MCF 10A (cell line): ENCODE measurements at regions not wholly inside any gene's neighbourhood (a gene's known extent, or its start where the extent isn't known, plus 50 kb on each side); places are given as distances from the start of the nearest gene placed in this dataset.
A peak's percentile ranks its signal among the peaks of the same experiment; 100 is the strongest.

Experiments
- BruUV-seq: library from RNA; stranded (reverse); fragments of 400-500 nt; replicated peaks from 2 replicates; lab custom pipeline; 2021; lab: Mats Ljungman, UMichigan
- CTCF ChIA-PET: fragments of 300-600 bp; sonication (Branson Sonifier 250); formaldehyde crosslinking; extraction: SDS; loops from one replicate; lab custom pipeline; 2021; ENCODE audit warnings: antibody characterized with exemption, inconsistent platforms; lab: Yijun Ruan, JAX
- POLR2A ChIA-PET: fragments of 300-600, 350-650 bp; sonication (Branson Sonifier 250); formaldehyde crosslinking; extraction: SDS; loops from one replicate; lab custom pipeline; 2020; ENCODE audit warnings: antibody characterized with exemption, inconsistent platforms; lab: Yijun Ruan, JAX
- DNase-seq: peaks from one replicate; pipeline ENCODE4 v3.0.0-alpha.2; 2018; ENCODE audit not compliant: unreplicated experiment
- H3K27ac Mint-ChIP-seq: one replicate; pipeline ENCODE4 v1.8.0; 2022; ENCODE audit warnings: mild to moderate bottlenecking, low read depth, mixed read lengths; ENCODE audit not compliant: unreplicated experiment
- H3K27me3 Mint-ChIP-seq: one replicate; pipeline ENCODE4 v1.8.0; 2022; ENCODE audit warnings: mixed read lengths; ENCODE audit not compliant: insufficient read depth, unreplicated experiment
- H3K36me3 Mint-ChIP-seq: one replicate; pipeline ENCODE4 v1.8.0; 2022; ENCODE audit warnings: mild to moderate bottlenecking, moderate library complexity, mixed read lengths; ENCODE audit not compliant: insufficient read depth, unreplicated experiment
- H3K4me1 Mint-ChIP-seq: one replicate; pipeline ENCODE4 v1.8.0; 2022; ENCODE audit warnings: mixed read lengths; ENCODE audit not compliant: insufficient read depth, unreplicated experiment
- H3K4me3 Mint-ChIP-seq: one replicate; pipeline ENCODE4 v1.8.0; 2022; ENCODE audit warnings: mild to moderate bottlenecking, moderate library complexity, mixed read lengths; ENCODE audit not compliant: unreplicated experiment
- H3K9me3 Mint-ChIP-seq: one replicate; pipeline ENCODE4 v1.8.0; 2022; ENCODE audit warnings: mixed read lengths; ENCODE audit not compliant: unreplicated experiment
- CTCF ChIP-seq: fragments of 200-600 bp; IDR thresholded peaks from one replicate; pipeline ENCODE4 v1.8.0; 2022; ENCODE audit warnings: antibody characterized with exemption, mild to moderate bottlenecking; ENCODE audit not compliant: unreplicated experiment
- intact Hi-C: fragments of 100-400 bp; cut with micrococcal nuclease; formaldehyde crosslinking; loops from 2 replicates; pipeline ENCODE4 v1.14.1; 2022

- Mint-ChIP-seq H3K27me3 (peaks cover 44% of the 10 kb centered on the region), H3K4me1 (no peaks in the 10 kb centered on the region), H3K4me3 (no peak overlapping the region), H3K36me3 (no peaks in the 10 kb centered on the region), H3K27ac (no peak overlapping the region), H3K9me3 (no peaks in the 10 kb centered on the region)
- intact Hi-C loops, result loop anchor here (2.0 to 5.0 kb wide), 3 partner anchors 312 to 407 kb away; partner anchors contain the start of gene LNPK
- peak; percentile 74 for DNase-seq
- TF ChIP-seq CTCF, result peak; percentile 57
- no TSS peak for BruUV-seq
- POLR2A ChIA-PET, result interaction anchor here (0.6 to 1.9 kb wide), 5 partner anchors 250 to 407 kb away, joined by 3 to 12 read pairs (median 3); no protein-coding TSS in a partner anchor
- CTCF ChIA-PET, result interaction anchor here (0.5 to 7.2 kb wide), 30 partner anchors 12 to 1135 kb away, joined by 3 to 65 read pairs (median 4); partner anchors contain the start of genes EVX2 and HOXD12
Observed at GRCh38 chr2:175690113-175690837, 311.8 kb downstream of the LNPK start.

GRCh38 chr2:175688243-175688642 lies 313.8 kb downstream of the LNPK start:
- Mint-ChIP-seq H3K4me3 (no peak overlapping the region), H3K9me3 (no peaks in the 10 kb centered on the region)
- intact Hi-C loops, result no loop called here

GRCh38 chr2:175687465-175687864 lies 314.6 kb downstream of the LNPK start:
- ChIA-PET POLR2A (interaction anchor here (0.7 to 1.1 kb wide), 2 partner anchors 315 to 320 kb away, joined by 3 to 4 read pairs; partner anchors contain the start of gene LNPK), CTCF (interaction anchor here (0.5 to 7.2 kb wide), 12 partner anchors 102 to 988 kb away, joined by 3 to 65 read pairs (median 6); partner anchors contain the start of gene EVX2)
- no peak overlapping the region for H3K27ac Mint-ChIP-seq
- H3K4me3 Mint-ChIP-seq, result no peak overlapping the region
- no peaks in the 10 kb centered on the region for H3K4me1 Mint-ChIP-seq
- H3K9me3 Mint-ChIP-seq, result no peaks in the 10 kb centered on the region
- no TSS peak for BruUV-seq
- H3K27me3 Mint-ChIP-seq, result peaks cover 51% of the 10 kb centered on the region
- TF ChIP-seq CTCF, result no peak
- intact Hi-C loops, result no loop called here
- no peaks in the 10 kb centered on the region for H3K36me3 Mint-ChIP-seq
- DNase-seq, result no peak

More at GRCh38 chr2:175688243-175688642, 313.8 kb downstream of the LNPK start:
- CTCF ChIA-PET, result interaction anchor here (0.7 to 7.2 kb wide), 10 partner anchors 9 to 409 kb away, joined by 3 to 65 read pairs (median 7); partner anchors contain the start of genes EVX2, HOXD12 and LNPK
- no TSS peak for BruUV-seq
- Mint-ChIP-seq H3K27me3 (peaks cover 51% of the 10 kb centered on the region), H3K36me3 (no peaks in the 10 kb centered on the region), H3K27ac (no peak overlapping the region), H3K4me1 (no peaks in the 10 kb centered on the region)
- DNase-seq, result no peak
- POLR2A ChIA-PET, result interaction anchor here (0.6 kb wide), 1 partner anchor 1016 kb away, joined by 3 read pairs; no protein-coding TSS in a partner anchor
- no peak for TF ChIP-seq CTCF

- ChIA-PET CTCF (interaction anchor here (0.7 to 7.2 kb wide), 6 partner anchors 271 to 425 kb away, joined by 3 to 65 read pairs (median 5); no protein-coding TSS in a partner anchor), POLR2A (interaction anchor here (0.8 kb wide), 1 partner anchor 107 kb away, joined by 3 read pairs; no protein-coding TSS in a partner anchor)
- H3K36me3 Mint-ChIP-seq, result no peaks in the 10 kb centered on the region
- no peaks in the 10 kb centered on the region for H3K4me1 Mint-ChIP-seq
- H3K9me3 Mint-ChIP-seq, result no peaks in the 10 kb centered on the region
- H3K4me3 Mint-ChIP-seq, result no peak overlapping the region
- H3K27me3 Mint-ChIP-seq, result peaks cover 51% of the 10 kb centered on the region
- BruUV-seq, result no TSS peak
- no peak for TF ChIP-seq CTCF
- no peak overlapping the region for H3K27ac Mint-ChIP-seq
- intact Hi-C loops, result no loop called here
- DNase-seq, result no peak
Observed at GRCh38 chr2:175686002-175686401, 316.1 kb downstream of the LNPK start.
